ENCODE measurements at regions not wholly inside any gene's neighbourhood (a gene's known extent, or its start where the extent isn't known, plus 50 kb on each side); places are given as distances from the start of the nearest gene placed in this dataset.
"Not testable (repeated sequence)": the region's sequence is repeated elsewhere in the genome, so short reads cannot be mapped to it uniquely, and the experiment has no call there.

DNA sequence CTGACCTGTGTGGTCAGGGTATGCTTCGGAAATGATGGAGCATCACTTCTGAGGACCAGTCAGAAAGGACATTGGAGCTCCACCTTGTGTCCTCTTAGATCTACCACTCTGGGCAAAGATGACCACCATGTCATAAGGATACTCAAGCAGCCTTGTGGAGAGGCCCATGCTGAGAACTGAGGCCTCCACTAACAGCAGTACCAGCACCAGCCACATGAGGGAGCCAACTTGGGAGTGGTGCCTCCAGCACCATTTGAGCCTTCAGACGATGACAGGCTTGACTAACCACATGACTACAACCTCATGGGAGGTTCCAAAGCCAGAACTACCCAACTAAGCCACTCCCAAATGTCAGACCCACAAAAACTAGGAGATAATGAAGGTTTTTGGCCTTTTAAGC is 116.0 kb downstream of the NPTX2 start:
- Histone ChIP-seq H3K27ac (ENCODE audit: low read depth in 1 of 2, low read length in 1 of 2) (no peak overlapping the region), H3K4me3 (ENCODE audit: low read length in 2 of 2) (no peak overlapping the region), H3K27me3 (ENCODE audit: control insufficient read depth in 2 of 2, insufficient read depth in 1 of 2, low read length in 1 of 2) (peaks cover 0 to 2% of the 10 kb centered on the region in 2 donors), H3K36me3 (ENCODE audit: control insufficient read depth in 2 of 2, insufficient read depth in 2 of 2, low read length in 1 of 2) (no peaks in the 10 kb centered on the region), H3K4me1 (ENCODE audit: control insufficient read depth in 2 of 2, insufficient read depth in 2 of 2, low read length in 2 of 2) (no peaks in the 10 kb centered on the region), H3K9me3 (ENCODE audit: control insufficient read depth in 2 of 2, insufficient read depth in 1 of 2, low read length in 1 of 2) (no peaks in the 10 kb centered on the region)
- peak in 4 of 9 donors; percentile 4 to 24 (median 14) for DNase-seq (ENCODE audit: low read depth in 6 of 9, low spot score in 9 of 9)
- 75% methylated on average over 2 of the region's 2 CpGs for WGBS

DNA sequence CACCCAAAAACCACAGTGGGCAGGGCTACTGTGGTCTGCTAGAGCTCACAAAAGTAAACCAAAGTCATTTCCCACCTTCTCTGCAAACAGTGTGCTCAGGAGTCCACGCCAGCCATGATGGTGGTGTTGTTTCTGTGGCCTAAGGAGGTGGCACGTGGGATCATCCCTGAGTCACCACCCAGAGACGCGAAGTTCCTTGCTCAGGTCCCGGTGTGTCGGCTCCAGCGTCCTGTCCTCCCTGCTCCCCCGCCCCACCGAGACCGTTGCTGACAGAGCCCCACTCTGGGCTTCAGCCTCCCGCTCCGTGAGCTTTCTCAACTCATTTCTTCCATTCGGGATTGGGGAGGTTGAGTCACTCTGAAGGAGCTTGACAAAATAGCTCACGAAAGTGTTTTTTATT is 118.7 kb downstream of the NPTX2 start:
- no peak for DNase-seq (ENCODE audit: low read depth in 6 of 9, low spot score in 9 of 9)
- no peaks in the 10 kb centered on the region for H3K36me3 ChIP-seq (ENCODE audit: control insufficient read depth in 2 of 2, insufficient read depth in 2 of 2, low read length in 1 of 2)
- H3K9me3 ChIP-seq (ENCODE audit: control insufficient read depth in 2 of 2, insufficient read depth in 1 of 2, low read length in 1 of 2): no peaks in the 10 kb centered on the region
- H3K27ac ChIP-seq (ENCODE audit: low read depth in 1 of 2, low read length in 1 of 2): no peak overlapping the region
- 93% methylated on average over 14 of the region's 14 CpGs for WGBS
- H3K4me1 ChIP-seq (ENCODE audit: control insufficient read depth in 2 of 2, insufficient read depth in 2 of 2, low read length in 2 of 2): no peaks in the 10 kb centered on the region
- no peak overlapping the region for H3K4me3 ChIP-seq (ENCODE audit: low read length in 2 of 2)
- no peaks in the 10 kb centered on the region for H3K27me3 ChIP-seq (ENCODE audit: control insufficient read depth in 2 of 2, insufficient read depth in 1 of 2, low read length in 1 of 2)

DNA sequence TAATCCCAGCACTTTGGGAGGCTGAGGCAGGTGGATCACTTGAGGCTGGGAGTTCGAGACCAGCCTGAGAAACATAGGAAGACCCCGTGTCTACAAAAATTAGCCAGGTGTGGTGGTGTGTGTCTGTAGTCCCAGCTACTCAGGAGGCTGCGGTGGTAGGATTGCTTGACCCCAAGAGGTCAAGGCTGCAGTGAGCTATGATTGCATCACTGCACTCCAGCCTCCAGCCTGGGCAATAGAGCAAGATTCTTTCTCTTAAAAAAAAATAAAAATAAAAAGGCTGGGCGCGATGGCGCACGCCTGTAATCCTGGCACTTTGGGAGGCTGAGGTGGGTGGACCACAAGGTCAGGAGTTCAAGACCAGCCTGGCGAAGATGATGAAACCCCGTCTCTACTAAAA is 119.4 kb downstream of the NPTX2 start:
- H3K9me3 ChIP-seq (ENCODE audit: control insufficient read depth in 2 of 2, insufficient read depth in 1 of 2, low read length in 1 of 2); H3K36me3 ChIP-seq (ENCODE audit: control insufficient read depth in 2 of 2, insufficient read depth in 2 of 2, low read length in 1 of 2); H3K4me3 ChIP-seq (ENCODE audit: low read length in 2 of 2); H3K27ac ChIP-seq (ENCODE audit: low read depth in 1 of 2, low read length in 1 of 2); H3K27me3 ChIP-seq (ENCODE audit: control insufficient read depth in 2 of 2, insufficient read depth in 1 of 2, low read length in 1 of 2); DNase-seq (ENCODE audit: low read depth in 6 of 9, low spot score in 9 of 9); H3K4me1 ChIP-seq (ENCODE audit: control insufficient read depth in 2 of 2, insufficient read depth in 2 of 2, low read length in 2 of 2): not testable (repeated sequence)
- 95% methylated on average over 9 of the region's 9 CpGs for WGBS

DNA sequence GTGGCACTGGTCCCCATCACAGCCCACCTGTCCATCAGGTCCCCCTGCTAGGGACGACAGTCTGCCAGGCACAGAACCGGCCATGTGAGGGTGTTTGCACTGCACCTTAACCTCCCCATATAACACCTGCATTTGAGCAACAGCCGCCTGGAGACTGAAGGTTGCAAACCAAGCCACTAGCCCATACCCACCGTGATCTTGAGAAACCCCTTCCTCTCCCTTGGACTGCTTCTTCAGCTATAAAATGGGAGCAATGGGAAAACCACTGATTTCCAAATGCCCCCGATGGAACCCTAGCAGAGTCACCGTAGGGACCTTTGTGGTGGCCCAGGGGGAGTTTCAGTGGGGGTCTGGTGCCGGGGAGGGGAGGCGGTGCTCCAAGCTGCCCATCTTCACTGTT is 120.1 kb downstream of the NPTX2 start:
- WGBS: 87% methylated on average over 8 of the region's 8 CpGs
- no peaks in the 10 kb centered on the region for H3K27me3 ChIP-seq (ENCODE audit: control insufficient read depth in 2 of 2, insufficient read depth in 1 of 2, low read length in 1 of 2)

DNA sequence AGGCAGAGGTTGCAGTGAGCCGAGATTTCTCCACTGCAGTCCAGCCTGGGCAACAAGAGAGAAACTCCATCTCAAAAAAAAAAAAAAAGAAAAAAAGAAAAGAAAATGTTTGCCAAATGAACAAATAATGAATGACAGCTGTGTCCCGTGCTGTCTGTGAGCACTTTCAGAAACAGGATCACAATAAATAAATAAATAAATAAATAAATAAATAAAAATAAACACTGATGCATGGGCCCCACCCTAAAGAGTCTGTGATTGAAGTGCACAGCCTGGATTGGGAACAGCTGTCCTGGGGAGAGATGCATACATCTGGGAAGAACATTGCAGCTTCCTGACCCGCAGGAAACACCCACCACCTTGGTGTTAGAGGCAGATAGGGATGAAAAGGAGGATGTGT is 123.6 kb downstream of the NPTX2 start:
- WGBS: 84% methylated on average over 3 of the region's 3 CpGs
- DNase-seq (ENCODE audit: low read depth in 6 of 9, low spot score in 9 of 9): no peak
- H3K9me3 ChIP-seq (ENCODE audit: control insufficient read depth in 2 of 2, insufficient read depth in 1 of 2, low read length in 1 of 2): no peaks in the 10 kb centered on the region
- no peak overlapping the region for H3K4me3 ChIP-seq (ENCODE audit: low read length in 2 of 2)
- H3K27me3 ChIP-seq (ENCODE audit: control insufficient read depth in 2 of 2, insufficient read depth in 1 of 2, low read length in 1 of 2): no peaks in the 10 kb centered on the region
- no peak overlapping the region for H3K27ac ChIP-seq (ENCODE audit: low read depth in 1 of 2, low read length in 1 of 2)
- H3K36me3 ChIP-seq (ENCODE audit: control insufficient read depth in 2 of 2, insufficient read depth in 2 of 2, low read length in 1 of 2): no peaks in the 10 kb centered on the region
- no peaks in the 10 kb centered on the region for H3K4me1 ChIP-seq (ENCODE audit: control insufficient read depth in 2 of 2, insufficient read depth in 2 of 2, low read length in 2 of 2)

More for the DNA sequence above, 120.1 kb downstream of the NPTX2 start:
- H3K4me1 ChIP-seq (ENCODE audit: control insufficient read depth in 2 of 2, insufficient read depth in 2 of 2, low read length in 2 of 2): no peaks in the 10 kb centered on the region
- no peak overlapping the region for H3K27ac ChIP-seq (ENCODE audit: low read depth in 1 of 2, low read length in 1 of 2)
- H3K9me3 ChIP-seq (ENCODE audit: control insufficient read depth in 2 of 2, insufficient read depth in 1 of 2, low read length in 1 of 2): no peaks in the 10 kb centered on the region
- DNase-seq (ENCODE audit: low read depth in 6 of 9, low spot score in 9 of 9): no peak
- H3K36me3 ChIP-seq (ENCODE audit: control insufficient read depth in 2 of 2, insufficient read depth in 2 of 2, low read length in 1 of 2): no peaks in the 10 kb centered on the region
- H3K4me3 ChIP-seq (ENCODE audit: low read length in 2 of 2): no peak overlapping the region

DNA sequence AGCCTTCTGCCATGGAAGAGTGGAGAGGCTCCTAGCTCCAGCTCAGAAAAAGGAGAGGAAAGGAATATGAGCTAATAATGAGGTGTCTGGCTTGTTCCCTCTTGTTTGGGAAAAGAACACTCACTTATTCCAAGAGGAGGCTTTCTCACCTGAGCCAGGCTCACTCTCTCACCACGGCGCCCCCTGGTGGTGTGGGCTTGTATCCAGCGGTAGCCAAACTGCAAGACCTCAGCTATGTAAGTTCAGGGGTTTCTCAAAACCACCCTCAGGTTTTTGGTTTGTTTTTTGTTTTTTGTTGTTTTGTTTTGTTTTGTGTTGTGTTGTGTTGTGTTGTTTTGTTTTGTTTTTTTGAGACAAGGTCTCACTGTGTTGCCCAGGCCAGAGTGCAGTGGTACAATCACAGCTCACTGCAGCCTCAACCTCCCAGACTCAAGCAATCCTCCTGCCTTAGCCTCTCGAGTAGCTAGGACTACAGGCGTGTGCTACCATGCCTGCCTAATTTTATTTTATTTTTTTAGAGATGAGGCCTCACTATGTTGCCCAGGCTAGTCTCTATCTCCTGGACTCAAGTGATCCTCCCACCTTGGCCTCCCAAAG is 124.0 kb downstream of the TMEM130 start:
- no peaks in the 10 kb centered on the region for H3K27me3 ChIP-seq (ENCODE audit: control insufficient read depth in 2 of 2, insufficient read depth in 1 of 2, low read length in 1 of 2)
- WGBS: 38% methylated on average over 5 of the region's 5 CpGs
- no peak overlapping the region for H3K27ac ChIP-seq (ENCODE audit: low read depth in 1 of 2, low read length in 1 of 2)
- no peak overlapping the region for H3K4me3 ChIP-seq (ENCODE audit: low read length in 2 of 2)
- no peaks in the 10 kb centered on the region for H3K9me3 ChIP-seq (ENCODE audit: control insufficient read depth in 2 of 2, insufficient read depth in 1 of 2, low read length in 1 of 2)
- no peaks in the 10 kb centered on the region for H3K4me1 ChIP-seq (ENCODE audit: control insufficient read depth in 2 of 2, insufficient read depth in 2 of 2, low read length in 2 of 2)
- DNase-seq (ENCODE audit: low read depth in 6 of 9, low spot score in 9 of 9): peak; percentile 8 to 63 (median 37)
- no peaks in the 10 kb centered on the region for H3K36me3 ChIP-seq (ENCODE audit: control insufficient read depth in 2 of 2, insufficient read depth in 2 of 2, low read length in 1 of 2)

DNA sequence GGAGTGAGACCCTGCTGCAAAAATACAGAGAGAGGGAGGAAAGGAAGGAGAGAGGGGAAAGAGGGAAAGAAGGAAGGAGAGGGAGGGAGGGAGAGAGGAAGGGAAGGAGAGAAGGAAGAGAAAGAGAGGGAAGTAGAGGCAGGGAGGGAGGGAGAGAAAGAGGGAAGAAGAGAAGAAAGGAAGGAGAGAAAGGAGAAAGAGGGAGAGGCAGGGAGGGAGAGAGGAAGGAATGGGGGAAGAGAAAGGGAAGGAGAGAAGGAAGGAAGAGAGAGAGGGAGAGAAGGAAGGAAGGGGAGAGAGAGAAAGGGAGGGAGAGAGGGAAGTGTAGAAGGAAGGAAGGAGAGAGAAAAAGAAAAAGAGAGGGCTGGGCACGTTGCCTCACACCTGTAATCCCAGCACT is 121.7 kb downstream of the TMEM130 start:
- no peaks in the 10 kb centered on the region for H3K27me3 ChIP-seq (ENCODE audit: control insufficient read depth in 2 of 2, insufficient read depth in 1 of 2, low read length in 1 of 2)
- H3K9me3 ChIP-seq (ENCODE audit: control insufficient read depth in 2 of 2, insufficient read depth in 1 of 2, low read length in 1 of 2): no peaks in the 10 kb centered on the region
- WGBS: 45% methylated on average over 1 of the region's 1 CpG
- DNase-seq (ENCODE audit: low read depth in 6 of 9, low spot score in 9 of 9): no peak
- no peak overlapping the region for H3K27ac ChIP-seq (ENCODE audit: low read depth in 1 of 2, low read length in 1 of 2)
- H3K4me1 ChIP-seq (ENCODE audit: control insufficient read depth in 2 of 2, insufficient read depth in 2 of 2, low read length in 2 of 2): no peaks in the 10 kb centered on the region
- H3K36me3 ChIP-seq (ENCODE audit: control insufficient read depth in 2 of 2, insufficient read depth in 2 of 2, low read length in 1 of 2): no peaks in the 10 kb centered on the region
- H3K4me3 ChIP-seq (ENCODE audit: low read length in 2 of 2): no peak overlapping the region

DNA sequence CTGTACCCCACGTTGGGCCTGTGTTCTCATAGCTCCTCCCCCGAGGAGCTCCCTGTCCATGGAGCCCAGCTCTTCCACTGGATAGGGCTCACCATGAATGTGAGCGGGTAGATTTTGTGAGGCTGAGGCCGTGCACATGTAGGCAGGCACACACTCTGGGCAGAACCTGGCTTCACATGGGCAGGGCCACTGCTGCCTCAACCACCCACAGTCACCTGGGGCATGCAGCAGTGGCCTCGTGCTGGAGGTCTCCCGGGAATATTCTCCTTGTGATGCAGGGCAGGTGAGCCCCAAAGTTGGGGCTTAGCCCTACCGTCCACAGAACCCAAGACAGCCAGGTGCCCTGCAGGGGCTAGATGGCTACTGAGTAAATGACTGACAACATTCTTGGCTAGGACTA is 116.6 kb downstream of the TMEM130 start:
- Histone ChIP-seq H3K4me3 (ENCODE audit: low read length in 2 of 2) (no peak overlapping the region), H3K4me1 (ENCODE audit: control insufficient read depth in 2 of 2, insufficient read depth in 2 of 2, low read length in 2 of 2) (no peaks in the 10 kb centered on the region), H3K27me3 (ENCODE audit: control insufficient read depth in 2 of 2, insufficient read depth in 1 of 2, low read length in 1 of 2) (no peaks in the 10 kb centered on the region), H3K9me3 (ENCODE audit: control insufficient read depth in 2 of 2, insufficient read depth in 1 of 2, low read length in 1 of 2) (peaks cover 0 to under 1% of the 10 kb centered on the region in 2 donors), H3K36me3 (ENCODE audit: control insufficient read depth in 2 of 2, insufficient read depth in 2 of 2, low read length in 1 of 2) (no peaks in the 10 kb centered on the region), H3K27ac (ENCODE audit: low read depth in 1 of 2, low read length in 1 of 2) (no peak overlapping the region)
- 95% methylated on average over 7 of the region's 7 CpGs for WGBS
- no peak for DNase-seq (ENCODE audit: low read depth in 6 of 9, low spot score in 9 of 9)

DNA sequence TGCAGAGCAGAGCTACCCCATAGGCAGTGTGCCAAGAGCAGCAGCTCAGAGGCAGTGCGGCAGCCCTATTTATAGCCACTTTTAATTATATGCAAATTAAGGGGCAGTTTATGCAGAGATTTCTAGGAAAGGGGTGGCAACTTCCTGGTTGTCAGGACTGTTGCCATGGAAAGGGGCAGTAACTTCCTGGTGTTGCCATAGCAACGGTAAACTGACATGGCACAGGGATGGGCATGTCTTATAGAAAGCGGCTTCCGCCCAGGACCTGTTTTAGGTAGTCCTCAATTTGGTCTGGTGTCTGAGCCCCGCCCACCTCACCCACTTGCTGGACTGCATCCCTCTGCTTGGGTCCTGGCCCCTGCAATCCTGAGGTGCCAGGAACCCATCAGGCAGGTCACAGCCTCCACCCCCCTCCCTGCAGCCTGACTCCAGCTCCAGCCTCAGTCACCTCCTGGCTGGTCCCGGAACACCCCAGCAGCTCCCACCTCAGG is 115.8 kb downstream of the TMEM130 start:
- WGBS: 87% methylated on average over 6 of the region's 6 CpGs

More for the DNA sequence above, 115.8 kb downstream of the TMEM130 start:
- Histone ChIP-seq H3K4me1 (ENCODE audit: control insufficient read depth in 2 of 2, insufficient read depth in 2 of 2, low read length in 2 of 2) (no peaks in the 10 kb centered on the region), H3K36me3 (ENCODE audit: control insufficient read depth in 2 of 2, insufficient read depth in 2 of 2, low read length in 1 of 2) (no peaks in the 10 kb centered on the region), H3K4me3 (ENCODE audit: low read length in 2 of 2) (no peak overlapping the region), H3K27me3 (ENCODE audit: control insufficient read depth in 2 of 2, insufficient read depth in 1 of 2, low read length in 1 of 2) (no peaks in the 10 kb centered on the region), H3K9me3 (ENCODE audit: control insufficient read depth in 2 of 2, insufficient read depth in 1 of 2, low read length in 1 of 2) (peaks cover 0 to 3% of the 10 kb centered on the region in 2 donors), H3K27ac (ENCODE audit: low read depth in 1 of 2, low read length in 1 of 2) (no peak overlapping the region)
- no peak for DNase-seq (ENCODE audit: low read depth in 6 of 9, low spot score in 9 of 9)
